K562 (cell line): ENCODE measurements at regions not wholly inside any gene's neighbourhood (a gene's known extent, or its start where the extent isn't known, plus 50 kb on each side); places are given as distances from the start of the nearest gene placed in this dataset.

Source experiments
- ATF6 ChIP-seq: sonication (generic); formaldehyde crosslinking; IDR thresholded peaks from 2 replicates; pipeline ENCODE4 v1.4.0; 2020; ENCODE audit warnings: mild to moderate bottlenecking, missing genetic modification reagents
- CHD7 ChIP-seq: fragments of 200-600 bp; sonication (generic); IDR thresholded peaks from one replicate; pipeline ENCODE4 v1.6.1; 2012; ENCODE audit warnings: mild to moderate bottlenecking, low read depth, low read length, inconsistent platforms
- ELF4 ChIP-seq: fragments of 450-650 bp; formaldehyde crosslinking; IDR thresholded peaks from 2 replicates; pipeline ENCODE4 v1.4.0; 2022; ENCODE audit warnings: missing genetic modification characterization
- FOXJ3 ChIP-seq: sonication (generic); formaldehyde crosslinking; IDR thresholded peaks from 2 replicates; pipeline ENCODE4 v1.4.0; 2020; ENCODE audit warnings: mild to moderate bottlenecking, missing genetic modification reagents
- POLR2AphosphoS5 ChIP-seq: IDR thresholded peaks from 2 replicates; pipeline ENCODE4 v1.6.1; 2011; ENCODE audit warnings: mild to moderate bottlenecking, low read depth, low read length, moderate library complexity; ENCODE audit not compliant: control insufficient read depth, insufficient read depth
- REST ChIP-seq, 2 experiments: fragments of 450-650 bp; formaldehyde crosslinking in 1 of 2; IDR thresholded peaks; 2 replicates each; pipeline versions ENCODE4 v1.4.0 to v1.6.1; 2014 to 2020; ENCODE audit warnings: mild to moderate bottlenecking in 2 of 2, borderline replicate concordance in 1 of 2, low read depth in 1 of 2
- SMARCA4 ChIP-seq: fragments of 450-650 bp; IDR thresholded peaks from 2 replicates; pipeline ENCODE4 v1.6.1; 2016

- TF ChIP-seq ATF6 (CRISPR knock-in tag), result no peak
- TF ChIP-seq REST (IDR thresholded peaks at IDR 0.05; ENCODE audit: borderline replicate concordance), result no peak
- no peak for TF ChIP-seq REST (CRISPR knock-in tag; IDR thresholded peaks at IDR 0.05; ENCODE audit: low read depth)
- TF ChIP-seq CHD7, result no peak
- no peak for TF ChIP-seq FOXJ3 (CRISPR knock-in tag)
- TF ChIP-seq ELF4 (CRISPR knock-in tag), result no peak
- TF ChIP-seq POLR2AphosphoS5, result no peak
- TF ChIP-seq SMARCA4, result no peak
Observed at GRCh38 chr14:54220071-54220703, 176.6 kb upstream of the CDKN3 start.
